K562 (cell line): ENCODE measurements at regions not wholly inside any gene's neighbourhood (a gene's known extent, or its start where the extent isn't known, plus 50 kb on each side); places are given as distances from the start of the nearest gene placed in this dataset.
A peak's percentile ranks its signal among the peaks of the same experiment; 100 is the strongest.

ENCODE experiments used
- ATAC-seq: fragments of 200-7000 bp; cut with Tn5 transposase; 3 replicates; pipeline ENCODE4 v1.9.1; 2020; ENCODE audit warnings: moderate library complexity
- BruUV-seq: library from RNA; stranded (reverse); fragments of 400-500 nt; replicated peaks from 2 replicates; lab custom pipeline; 2021; lab: Mats Ljungman, UMichigan
- CTCF ChIA-PET: fragments of 300-600 bp; formaldehyde crosslinking; extraction: SDS; loops from one replicate; lab custom pipeline; 2021; ENCODE audit warnings: low intra/inter-chr PET ratio; lab: Yijun Ruan, JAX
- POLR2A ChIA-PET: fragments of 300-600, 350-650 bp; sonication (Branson Sonifier 250); formaldehyde crosslinking; extraction: SDS; loops from one replicate; lab custom pipeline; 2021; ENCODE audit warnings: antibody characterized with exemption, inconsistent platforms; lab: Yijun Ruan, JAX
- DNase-seq, 4 experiments: peaks; one replicate each; pipeline versions ENCODE4 v3.0.0 to v3.0.0-alpha.2; 2011 to 2018; ENCODE audit warnings: low spot score in 3 of 4, mixed read lengths in 3 of 4; ENCODE audit errors: extremely low read depth in 1 of 4
- FAIRE-seq: peaks from 2 replicates; lab custom pipeline; 2011; peaks lifted over from hg19 to GRCh38; lab: Jason Lieb, UNC
- H2AFZ ChIP-seq: 2 replicates; pipeline ENCODE4 v1.6.0; 2011; ENCODE audit warnings: low read depth, low read length, control low read depth, inconsistent platforms
- H3K27ac ChIP-seq: fragments of 200-600 bp; 3 replicates; pipeline ENCODE4 v1.8.0; 2011; ENCODE audit warnings: low read depth, mild to moderate bottlenecking, control low read depth, inconsistent platforms, low read length, moderate library complexity, mixed read lengths; ENCODE audit errors: extremely low read depth
- H3K27me3 ChIP-seq, 2 experiments: fragments of 300-600 bp in 1 of 2; 2 replicates in 1 of 2; 3 replicates in 1 of 2; pipeline versions ENCODE4 v1.6.0 to v1.8.0; 2011; ENCODE audit warnings: inconsistent platforms in 2 of 2, low read length in 2 of 2, mild to moderate bottlenecking in 1 of 2, mixed read lengths in 1 of 2, moderate library complexity in 1 of 2; ENCODE audit not compliant: control insufficient read depth in 2 of 2, insufficient read depth in 2 of 2
- H3K36me3 ChIP-seq: fragments of 300-600 bp; 3 replicates; pipeline ENCODE4 v1.8.0; 2011; ENCODE audit warnings: mild to moderate bottlenecking, low read length, inconsistent platforms; ENCODE audit not compliant: control insufficient read depth, insufficient read depth
- H3K4me1 ChIP-seq, 2 experiments: fragments of 200-600 bp in 1 of 2; replicated peaks in 1 of 2; 2 replicates in 1 of 2; 3 replicates in 1 of 2; pipeline versions ENCODE4 v1.5.1 to v1.8.0; 2011; ENCODE audit warnings: inconsistent platforms in 2 of 2, low read length in 2 of 2, mild to moderate bottlenecking in 1 of 2, mixed read lengths in 1 of 2, moderate library complexity in 1 of 2; ENCODE audit not compliant: control insufficient read depth in 2 of 2, insufficient read depth in 2 of 2
- H3K4me2 ChIP-seq: 2 replicates; pipeline ENCODE4 v1.6.1; 2011; ENCODE audit warnings: low read length, control low read depth, inconsistent platforms, mixed read lengths; ENCODE audit not compliant: insufficient read depth
- H3K4me3 ChIP-seq: fragments of 200-600 bp; sonication (generic), shearing (Covaris generic); 2 replicates; pipeline ENCODE4 v1.5.1; 2016; ENCODE audit warnings: control low read depth, inconsistent platforms
- H3K79me2 ChIP-seq: fragments of 200-600 bp; 3 replicates; pipeline ENCODE4 v1.8.0; 2011; ENCODE audit warnings: low read length, inconsistent platforms; ENCODE audit not compliant: control insufficient read depth, insufficient read depth
- H3K9ac ChIP-seq, 2 experiments: 2 replicates each; pipeline versions ENCODE4 v1.6.0 to v1.6.1; 2011; ENCODE audit warnings: low read depth in 2 of 2, low read length in 2 of 2, control low read depth in 1 of 2, inconsistent platforms in 1 of 2, mild to moderate bottlenecking in 1 of 2, mixed read lengths in 1 of 2; ENCODE audit not compliant: insufficient read depth in 1 of 2
- H3K9me1 ChIP-seq: one replicate; pipeline ENCODE4 v1.6.0; 2011; ENCODE audit warnings: inconsistent platforms, mild to moderate bottlenecking, low read length, moderate library complexity; ENCODE audit not compliant: control insufficient read depth, insufficient read depth
- H3K9me3 ChIP-seq: replicated peaks from 2 replicates; pipeline ENCODE4 v1.5.1; 2011; ENCODE audit warnings: low read depth, low read length, inconsistent platforms; ENCODE audit not compliant: control insufficient read depth, insufficient read depth
- H4K20me1 ChIP-seq: replicated peaks from 2 replicates; pipeline ENCODE4 v1.6.1; 2011; ENCODE audit warnings: low read length, inconsistent platforms, mixed read lengths; ENCODE audit not compliant: control insufficient read depth, insufficient read depth
- CBX2 ChIP-seq: fragments of 200-600 bp; sonication (generic); IDR thresholded peaks from one replicate; pipeline ENCODE4 v1.6.1; 2012; ENCODE audit warnings: mild to moderate bottlenecking, low read length, inconsistent platforms; ENCODE audit not compliant: insufficient read depth, poor library complexity, severe bottlenecking
- EZH2 ChIP-seq: IDR thresholded peaks from 2 replicates; pipeline ENCODE4 v1.6.1; 2012; ENCODE audit warnings: low read depth, mild to moderate bottlenecking, inconsistent platforms, low read length, borderline replicate concordance
- KLF13 ChIP-seq: fragments of 450-650 bp; IDR thresholded peaks from 2 replicates; pipeline ENCODE4 v1.6.1; 2016; ENCODE audit warnings: missing genetic modification characterization, low read depth, mild to moderate bottlenecking, missing compliant biosample characterization, moderate library complexity, borderline replicate concordance
- POLR2AphosphoS5 ChIP-seq: IDR thresholded peaks from 2 replicates; pipeline ENCODE4 v1.6.1; 2011; ENCODE audit warnings: mild to moderate bottlenecking, low read depth, low read length, moderate library complexity; ENCODE audit not compliant: control insufficient read depth, insufficient read depth
- ZNF785 ChIP-seq: fragments of 250-450 bp; sonication (Bioruptor Pico); IDR thresholded peaks from 2 replicates; pipeline ENCODE4 v1.4.0; 2020; ENCODE audit warnings: mild to moderate bottlenecking
- WGBS: fragments of 100-300 bp; shearing (Covaris generic); methylation state at CpG from one replicate; pipeline ENCODE4 v1.1.6; 2016; ENCODE audit warnings: low coverage, mixed read lengths; ENCODE audit not compliant: insufficient coverage; ENCODE audit errors: missing lambda C conversion rate; 5-methylcytosine and 5-hydroxymethylcytosine counted together
- in situ Hi-C: fragments of 300-500 bp; cut with MboI; formaldehyde crosslinking; loops from 4 replicates; pipeline ENCODE4 v1.15.0; 2018; ENCODE audit warnings: inconsistent platforms, mixed read lengths
- intact Hi-C: fragments of 100-400 bp; cut with micrococcal nuclease; formaldehyde crosslinking; loops from 2 replicates; pipeline ENCODE4 v1.14.2; 2022
- TF ChIP-seq, protein P1 (sequence below): sonication (generic); formaldehyde crosslinking; IDR thresholded peaks from 2 replicates; pipeline ENCODE4 v1.8.1; 2023; ENCODE audit warnings: mild to moderate bottlenecking, missing genetic modification reagents

DNA sequence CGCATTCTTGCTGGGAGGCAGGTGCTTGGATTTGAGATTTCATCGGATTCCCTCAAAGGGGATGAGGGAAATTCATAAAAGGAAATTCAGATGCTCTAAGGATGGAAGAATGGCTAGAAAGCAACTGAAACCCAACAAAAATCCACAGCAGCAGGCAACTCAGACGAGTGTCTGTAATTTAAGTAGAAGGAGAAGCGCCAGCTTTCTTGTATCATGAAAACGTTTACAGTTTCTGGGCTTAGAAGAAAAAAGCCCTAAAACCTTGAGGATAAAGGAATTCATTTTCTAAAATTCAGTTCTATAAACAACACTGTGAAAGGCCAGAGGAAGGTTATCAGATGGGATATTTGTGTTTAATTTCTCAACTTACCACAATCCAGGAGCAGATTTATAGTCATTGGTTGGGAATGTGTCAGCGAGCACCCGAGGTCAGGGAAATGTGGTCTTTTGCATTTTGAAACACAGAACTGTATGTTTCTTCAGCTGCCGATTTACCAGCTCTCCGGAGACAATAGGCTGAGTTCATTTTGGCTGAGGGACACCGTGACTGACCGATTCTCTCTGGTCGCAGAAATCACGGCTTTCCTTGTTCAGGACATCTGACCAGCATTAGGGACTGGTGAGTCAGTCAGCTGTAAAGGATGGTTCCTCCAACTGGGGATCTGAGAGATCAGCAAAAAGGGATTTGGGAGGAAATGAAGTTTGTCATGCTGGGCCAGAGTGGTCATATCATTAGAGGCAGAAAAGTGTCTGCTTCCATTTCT is 111.6 kb upstream of the ERRFI1 start:
- ChIA-PET CTCF (no interaction called here), POLR2A (no interaction called here)
- ATAC-seq, result no peak
- H3K27me3 ChIP-seq, result peaks cover 52 to 54% of the 10 kb centered on the region in 2 experiments
- TF ChIP-seq ZNF785 (CRISPR knock-in tag) (no peak), POLR2AphosphoS5 (no peak), KLF13 (tag) (no peak), CBX2 (peak; percentile 73), EZH2 (peak; percentile 84; the same call in 1 of the 2 replicates)
- TF ChIP-seq, protein P1, sequence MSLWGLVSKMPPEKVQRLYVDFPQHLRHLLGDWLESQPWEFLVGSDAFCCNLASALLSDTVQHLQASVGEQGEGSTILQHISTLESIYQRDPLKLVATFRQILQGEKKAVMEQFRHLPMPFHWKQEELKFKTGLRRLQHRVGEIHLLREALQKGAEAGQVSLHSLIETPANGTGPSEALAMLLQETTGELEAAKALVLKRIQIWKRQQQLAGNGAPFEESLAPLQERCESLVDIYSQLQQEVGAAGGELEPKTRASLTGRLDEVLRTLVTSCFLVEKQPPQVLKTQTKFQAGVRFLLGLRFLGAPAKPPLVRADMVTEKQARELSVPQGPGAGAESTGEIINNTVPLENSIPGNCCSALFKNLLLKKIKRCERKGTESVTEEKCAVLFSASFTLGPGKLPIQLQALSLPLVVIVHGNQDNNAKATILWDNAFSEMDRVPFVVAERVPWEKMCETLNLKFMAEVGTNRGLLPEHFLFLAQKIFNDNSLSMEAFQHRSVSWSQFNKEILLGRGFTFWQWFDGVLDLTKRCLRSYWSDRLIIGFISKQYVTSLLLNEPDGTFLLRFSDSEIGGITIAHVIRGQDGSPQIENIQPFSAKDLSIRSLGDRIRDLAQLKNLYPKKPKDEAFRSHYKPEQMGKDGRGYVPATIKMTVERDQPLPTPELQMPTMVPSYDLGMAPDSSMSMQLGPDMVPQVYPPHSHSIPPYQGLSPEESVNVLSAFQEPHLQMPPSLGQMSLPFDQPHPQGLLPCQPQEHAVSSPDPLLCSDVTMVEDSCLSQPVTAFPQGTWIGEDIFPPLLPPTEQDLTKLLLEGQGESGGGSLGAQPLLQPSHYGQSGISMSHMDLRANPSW (CRISPR knock-in tag), result no peak
- TF ChIP-seq, all 486 proteins: peak for 2
- no peak overlapping the region for H3K4me2 ChIP-seq
- in situ Hi-C loops, result no loop called here
- peak; percentile 15 for FAIRE-seq
- no peaks in the 10 kb centered on the region for H3K36me3 ChIP-seq
- no peaks in the 10 kb centered on the region for H3K9me1 ChIP-seq
- no peaks in the 10 kb centered on the region for H3K79me2 ChIP-seq
- H3K27ac ChIP-seq, result no peak overlapping the region
- H3K4me3 ChIP-seq, result no peak overlapping the region
- no TSS peak for BruUV-seq
- DNase-seq, result no peak
- no peaks in the 10 kb centered on the region for H3K9me3 ChIP-seq
- H3K9ac ChIP-seq, result no peak overlapping the region
- H3K4me1 ChIP-seq, result no peaks in the 10 kb centered on the region
- no peak overlapping the region for H2AFZ ChIP-seq
- intact Hi-C loops, result no loop called here
- no peaks in the 10 kb centered on the region for H4K20me1 ChIP-seq
- 11% methylated on average over 13 of the region's 13 CpGs for WGBS
